Islet of Langerhans (tissue), 1 donor: ENCODE measurements at regions not wholly inside any gene's neighbourhood (a gene's known extent, or its start where the extent isn't known, plus 50 kb on each side); places are given as distances from the start of the nearest gene placed in this dataset.
A peak's percentile ranks its signal among the peaks of the same experiment; 100 is the strongest.

ENCODE experiments used
- FAIRE-seq: peaks from one replicate; lab custom pipeline; 2011; peaks lifted over from hg19 to GRCh38; lab: Jason Lieb, UNC

GRCh38 chr5:38753776-38754175 is 92.0 kb upstream of the OSMR start:
- no peak for FAIRE-seq

DNA sequence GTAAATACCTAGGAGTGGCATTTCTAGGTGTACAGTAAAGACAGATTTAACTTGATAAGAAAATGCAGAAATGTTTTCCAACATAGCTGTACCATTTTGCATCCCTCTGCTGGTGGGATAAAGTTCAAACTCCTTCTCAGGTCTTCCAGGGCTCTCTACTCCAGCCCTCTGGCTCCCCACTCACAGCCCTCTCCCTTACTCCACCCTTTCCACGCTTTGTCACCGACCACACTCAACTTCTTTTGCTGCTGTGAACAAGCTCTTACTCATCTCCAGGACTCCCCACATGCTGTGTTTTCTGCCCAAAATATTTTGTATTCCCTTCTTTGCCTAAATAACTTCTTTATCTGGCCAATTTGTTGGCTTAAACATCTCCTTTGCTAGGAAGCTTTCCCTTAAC is 90.6 kb upstream of the OSMR start:
- no peak for FAIRE-seq

DNA sequence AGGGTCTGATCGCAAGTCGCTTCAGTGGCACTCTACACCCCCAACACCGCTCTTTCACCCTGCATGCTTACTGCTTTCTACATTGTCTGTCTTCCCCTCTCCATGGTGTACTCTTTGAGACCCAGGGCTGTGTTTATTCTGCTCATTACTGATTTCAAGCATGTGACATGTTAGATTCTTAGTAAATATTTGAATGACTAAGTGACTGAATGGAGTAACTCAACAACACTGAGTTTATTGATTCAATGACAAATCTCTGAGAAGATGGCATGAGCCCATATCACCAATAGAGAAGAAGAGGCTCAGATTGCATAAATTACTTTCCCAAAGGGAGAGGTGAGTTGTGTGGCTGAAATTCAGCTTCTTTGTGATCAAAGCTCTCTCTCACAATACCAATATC is 89.7 kb upstream of the OSMR start:
- no peak for FAIRE-seq

DNA sequence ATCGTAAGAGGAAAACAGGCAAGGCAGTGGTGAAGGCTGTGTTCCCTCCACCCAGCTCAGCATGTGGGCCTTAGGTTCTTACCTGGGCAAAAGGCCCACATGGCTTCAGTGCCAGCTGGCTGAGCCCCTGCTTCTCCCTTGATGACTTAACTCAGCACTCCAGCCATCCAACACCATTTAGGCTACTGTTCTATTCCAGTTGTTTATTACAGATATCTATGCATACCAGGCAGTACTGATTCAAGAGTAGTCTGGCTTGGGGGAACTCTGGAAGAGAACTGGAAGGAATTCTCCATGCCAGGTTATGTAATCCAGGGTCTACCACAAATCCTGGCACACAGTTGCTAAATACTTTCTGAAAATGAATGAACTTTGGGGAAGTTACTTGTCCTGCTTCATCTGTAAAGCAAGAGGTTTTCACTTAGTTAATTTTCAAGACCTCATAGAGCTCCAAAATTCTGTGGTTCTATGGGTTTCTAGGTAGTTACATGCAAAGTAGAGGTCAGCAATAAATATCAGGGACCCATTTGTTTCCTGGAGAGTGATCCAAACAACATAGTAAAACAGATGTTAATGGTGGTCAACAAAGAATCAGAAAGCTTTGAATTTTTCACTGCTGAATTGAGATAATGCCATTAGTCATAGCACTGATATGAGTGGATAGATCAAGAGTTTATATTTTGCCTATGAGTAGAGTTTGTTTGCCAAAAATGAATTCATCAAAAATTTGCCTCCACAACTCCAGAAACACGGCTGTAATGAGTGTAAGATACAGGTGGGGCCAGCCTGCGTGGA is 88.2 kb upstream of the OSMR start:
- FAIRE-seq = no peak

DNA sequence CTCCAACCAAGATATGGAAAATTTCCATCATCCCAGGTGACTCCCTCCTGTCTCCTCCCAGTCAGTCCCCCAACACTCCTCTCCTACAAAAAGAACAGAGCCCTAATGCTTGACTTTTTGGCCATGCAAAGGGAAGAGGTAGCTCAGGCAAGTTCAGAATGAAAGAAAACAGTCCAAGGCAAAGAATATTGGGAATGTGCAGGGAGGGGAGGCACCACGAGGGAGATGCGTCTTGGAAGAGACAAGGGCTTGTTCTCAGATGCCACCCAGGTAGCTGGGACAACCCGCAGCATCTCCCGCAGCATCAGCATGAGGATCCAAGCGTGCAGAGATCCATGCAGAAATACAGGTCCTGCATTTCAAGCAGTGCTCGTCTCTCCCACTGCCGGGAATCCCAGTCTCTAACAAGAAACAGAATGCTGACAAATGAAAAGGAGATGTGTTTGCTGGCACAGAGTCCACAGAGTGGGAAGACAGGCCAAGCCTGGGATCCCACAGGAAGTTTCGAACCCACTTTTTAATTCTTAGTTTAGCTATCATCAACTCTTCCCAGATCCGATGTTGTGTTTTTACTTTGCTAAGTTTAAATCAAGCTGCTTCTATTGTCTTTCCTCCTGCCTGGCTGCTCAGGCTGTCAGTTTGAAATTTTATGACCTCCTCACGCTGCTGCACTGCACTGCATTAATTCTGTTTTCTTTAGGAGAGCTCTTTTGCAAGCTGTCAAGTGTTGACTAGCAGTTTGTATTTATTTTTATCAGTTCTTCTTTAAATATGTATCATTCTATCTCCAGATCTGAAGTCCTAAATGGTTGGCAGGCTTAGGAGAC is 86.8 kb upstream of the OSMR start:
- no peak for FAIRE-seq

GRCh38 chr5:38764937-38765391 is 80.8 kb upstream of the OSMR start:
- FAIRE-seq = no peak

DNA sequence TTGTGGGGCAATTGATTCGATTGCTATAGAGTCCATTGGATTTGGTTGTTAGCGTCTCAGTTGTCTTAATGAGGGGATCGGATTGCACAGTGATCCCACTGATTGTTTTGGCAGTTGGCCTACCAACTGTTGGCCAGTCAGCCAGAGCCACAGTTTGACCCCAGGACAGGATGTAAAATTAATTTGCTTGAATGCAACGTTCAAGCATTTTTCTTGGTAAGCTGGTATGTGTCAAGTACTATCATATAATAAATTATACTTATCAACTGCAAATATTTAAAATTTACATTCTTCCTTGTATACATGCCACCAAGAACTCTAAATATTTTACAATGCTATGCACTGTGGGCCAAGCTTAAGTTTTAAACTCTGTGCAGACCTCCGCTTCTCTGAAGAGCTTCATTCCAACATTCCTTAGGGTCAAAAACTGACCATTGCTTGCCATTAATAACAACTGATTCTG is 80.4 kb upstream of the OSMR start:
- no peak for FAIRE-seq

DNA sequence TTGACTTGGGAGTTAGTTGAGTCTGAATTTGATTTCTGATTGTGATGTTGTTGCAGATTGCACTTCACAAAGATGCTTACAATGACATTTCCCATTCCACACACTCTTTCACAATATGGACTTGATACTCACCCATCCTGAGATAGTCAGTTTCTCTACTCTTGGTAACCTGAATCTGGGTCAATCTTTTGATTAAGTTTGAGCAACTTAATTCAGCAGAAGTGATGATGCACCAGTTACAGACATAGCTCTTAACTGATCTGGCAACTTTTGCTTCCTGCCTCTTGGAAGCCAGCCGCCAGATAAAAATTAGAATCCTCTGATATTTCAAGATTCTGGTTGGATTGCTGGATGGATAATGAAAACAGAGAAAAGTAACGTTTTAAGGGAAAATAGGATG is 79.7 kb upstream of the OSMR start:
- no peak for FAIRE-seq

DNA sequence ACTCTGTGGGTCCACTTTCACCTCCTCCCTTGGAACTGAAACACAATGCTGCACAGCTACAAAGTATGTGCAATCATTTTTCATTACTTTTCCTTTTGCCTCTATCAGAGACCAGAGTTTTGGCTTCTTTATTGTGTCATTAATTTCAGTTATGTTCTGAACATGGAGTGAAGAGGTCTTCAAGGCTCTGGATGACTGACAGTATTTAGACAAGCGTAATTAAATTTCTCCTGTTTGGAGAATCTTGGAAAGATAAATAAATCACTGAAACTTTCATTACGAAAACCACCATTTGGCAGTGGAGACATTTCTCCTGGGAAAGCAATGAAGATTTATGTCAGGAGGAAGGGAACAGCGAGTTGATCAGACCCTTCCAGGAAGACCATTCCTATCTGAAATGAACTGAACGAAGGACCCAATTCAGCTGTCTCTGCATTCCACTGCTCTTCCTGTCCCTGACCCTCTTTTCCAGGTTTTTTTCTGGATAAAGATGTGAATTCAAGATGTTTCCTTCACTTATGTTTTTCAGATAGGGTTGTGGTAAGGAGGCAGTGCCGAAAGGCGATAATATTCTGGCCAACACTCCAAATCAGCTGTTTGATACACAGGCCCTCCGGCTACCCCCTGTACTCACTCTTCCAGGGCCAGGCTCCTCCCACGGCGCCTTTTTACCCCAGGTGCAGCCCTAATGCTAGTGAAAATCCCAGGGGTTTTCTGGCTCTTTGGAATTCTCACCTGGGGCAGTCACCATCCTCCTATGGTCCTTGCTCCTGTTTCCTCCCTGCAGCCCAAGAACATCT is 77.2 kb upstream of the OSMR start:
- no peak for FAIRE-seq

DNA sequence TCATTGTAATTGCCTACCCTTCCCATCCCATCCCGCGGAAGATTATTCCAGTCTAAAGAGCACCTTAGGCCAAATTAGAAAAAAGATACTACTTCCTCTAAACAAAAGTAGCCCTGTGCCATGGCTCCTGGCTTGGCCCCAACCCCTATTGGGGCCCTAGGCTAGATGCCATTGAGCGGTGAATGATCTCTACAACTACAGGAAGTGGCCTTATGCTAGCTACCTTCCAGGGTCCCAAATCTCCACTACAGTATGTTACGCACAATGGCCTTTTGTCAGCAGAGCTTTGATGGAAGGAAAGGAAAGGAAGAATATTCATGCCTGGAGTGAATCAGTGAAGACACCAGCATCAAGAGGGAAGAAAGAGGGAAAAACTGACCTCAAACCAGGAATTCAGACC is 73.3 kb upstream of the OSMR start:
- no peak for FAIRE-seq

DNA sequence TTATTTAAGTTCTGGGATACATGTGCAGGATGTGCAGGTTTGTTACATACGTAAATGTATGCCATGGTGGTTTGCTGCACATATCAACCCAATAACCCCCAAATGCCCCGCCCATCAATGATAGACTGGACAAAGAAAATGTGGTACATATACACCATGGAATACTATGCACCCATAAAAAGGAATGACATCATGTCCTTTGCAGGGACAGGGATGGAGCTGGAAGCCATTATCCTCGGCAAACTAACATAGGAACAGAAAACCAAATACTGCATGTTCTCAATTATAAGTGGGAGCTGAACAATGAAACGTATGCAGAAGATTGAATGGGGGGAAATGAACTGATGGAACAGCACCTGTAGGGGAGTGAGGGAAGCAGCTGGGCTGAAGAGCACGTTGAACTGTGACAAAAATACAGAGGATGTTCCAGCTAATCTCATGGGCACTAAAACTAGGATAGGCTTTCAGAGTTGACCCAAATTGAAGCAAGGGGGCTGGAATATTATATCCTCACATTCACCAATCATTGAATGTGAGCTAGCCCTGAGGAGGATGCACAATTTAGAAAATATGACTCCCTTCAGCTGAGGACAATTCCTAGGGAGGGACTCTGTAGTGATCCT is 70.5 kb upstream of the OSMR start:
- FAIRE-seq = no peak

DNA sequence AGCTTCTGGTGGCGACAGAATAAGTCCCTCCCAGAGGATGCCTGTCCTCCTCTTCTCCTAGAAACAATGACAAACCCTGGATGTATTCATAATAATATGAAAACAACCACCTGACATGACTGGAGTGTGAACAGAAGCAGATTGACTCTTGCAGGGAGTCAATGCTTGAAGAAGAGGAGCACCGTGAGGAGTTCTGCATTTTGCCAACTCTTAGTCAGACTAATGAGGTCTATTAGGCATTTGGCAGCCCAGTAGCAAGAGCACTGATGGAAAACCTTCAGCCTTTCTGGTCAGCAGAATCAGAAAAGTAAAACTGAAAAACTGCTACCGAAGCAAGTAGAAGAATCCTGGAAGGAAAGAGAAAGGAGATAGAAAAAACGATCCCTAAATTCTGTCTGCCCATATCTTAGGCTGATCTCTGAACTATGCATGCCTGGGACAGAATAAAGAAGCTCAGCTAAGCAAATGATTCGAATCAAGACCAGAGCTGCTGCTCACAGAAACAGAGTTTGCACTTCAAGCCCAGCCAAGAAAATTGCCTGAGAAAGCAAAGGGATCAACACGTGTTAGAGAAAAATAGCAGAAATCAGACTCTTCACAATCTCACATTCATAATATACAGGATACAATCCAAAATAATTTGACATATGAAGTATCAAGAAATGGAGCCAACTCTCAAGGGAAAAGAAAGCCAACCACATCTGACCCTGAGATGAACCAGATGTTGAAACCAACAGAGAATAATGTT is 69.5 kb upstream of the OSMR start:
- no peak for FAIRE-seq

GRCh38 chr5:38777111-38777510 is 68.7 kb upstream of the OSMR start:
- FAIRE-seq = no peak

DNA sequence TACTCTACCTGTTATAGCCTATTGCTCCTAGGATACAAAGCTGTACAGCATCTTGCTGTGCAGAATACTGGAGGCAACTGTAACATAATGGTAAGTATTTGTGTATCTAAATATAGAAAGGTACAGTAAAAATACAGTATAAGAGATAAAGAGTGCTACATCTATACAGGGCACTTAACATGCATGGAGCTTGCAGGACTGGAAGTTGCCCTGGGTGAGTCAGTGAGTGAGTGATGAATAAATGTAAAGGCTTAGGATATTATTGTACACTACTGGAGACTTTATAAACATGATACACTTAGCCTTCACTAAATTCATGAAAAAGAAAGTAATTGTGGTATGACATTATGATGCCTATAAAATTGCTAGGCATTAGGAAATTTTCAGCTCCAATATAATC is 65.5 kb upstream of the OSMR start:
- no peak for FAIRE-seq

DNA sequence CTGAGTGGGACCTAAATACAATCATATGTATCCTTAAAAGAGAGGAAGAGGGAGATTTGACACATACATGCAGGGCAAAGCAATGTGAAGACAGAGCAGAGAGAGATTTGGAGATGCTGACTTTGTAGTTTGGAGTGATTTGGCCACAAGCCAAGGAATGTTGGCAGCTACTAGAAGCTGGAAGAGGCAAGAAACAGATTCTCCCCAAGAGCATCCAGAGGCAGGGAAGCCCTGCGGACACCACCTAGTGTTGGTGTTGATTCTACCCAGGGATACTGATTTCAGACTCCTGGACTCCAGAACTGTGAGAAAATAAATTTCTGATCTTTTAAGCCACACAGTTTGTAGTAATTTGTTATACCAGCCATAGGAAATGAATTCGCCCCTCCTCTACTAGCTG is 64.9 kb upstream of the OSMR start:
- FAIRE-seq = no peak

DNA sequence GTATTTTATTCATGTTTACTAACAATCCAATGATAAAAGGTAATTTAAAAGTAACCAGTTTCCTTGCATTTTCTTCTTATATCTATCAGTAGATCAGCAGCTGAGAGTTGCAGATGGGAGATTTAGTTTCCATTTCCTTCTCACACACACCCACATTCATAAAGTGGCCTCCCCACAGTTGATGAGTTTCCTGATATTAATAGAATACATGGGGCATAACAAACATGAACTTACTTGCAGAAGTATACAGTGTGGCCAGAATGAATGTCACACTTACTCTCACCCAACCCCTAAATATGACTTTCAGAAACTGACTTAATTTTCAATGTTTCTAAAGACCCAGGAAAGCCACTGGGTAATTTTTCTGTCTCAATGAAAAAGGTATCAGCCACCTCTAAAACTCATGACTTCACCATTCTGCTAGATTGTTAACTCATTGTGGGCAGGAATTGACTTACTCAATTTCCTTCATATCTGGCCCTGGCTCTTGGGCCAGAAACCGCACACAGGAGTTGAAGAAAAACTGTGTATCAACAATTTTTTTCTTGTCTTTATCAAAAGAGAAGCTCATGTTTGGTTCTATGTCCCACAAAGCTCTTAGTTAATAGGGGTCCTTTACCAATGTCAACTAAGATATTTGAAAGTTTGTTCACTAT is 63.5 kb upstream of the OSMR start:
- FAIRE-seq = no peak

GRCh38 chr5:38783011-38783561 is 62.7 kb upstream of the OSMR start:
- FAIRE-seq = peak; percentile 47

GRCh38 chr5:38789134-38789533 is 56.7 kb upstream of the OSMR start:
- FAIRE-seq = no peak

DNA sequence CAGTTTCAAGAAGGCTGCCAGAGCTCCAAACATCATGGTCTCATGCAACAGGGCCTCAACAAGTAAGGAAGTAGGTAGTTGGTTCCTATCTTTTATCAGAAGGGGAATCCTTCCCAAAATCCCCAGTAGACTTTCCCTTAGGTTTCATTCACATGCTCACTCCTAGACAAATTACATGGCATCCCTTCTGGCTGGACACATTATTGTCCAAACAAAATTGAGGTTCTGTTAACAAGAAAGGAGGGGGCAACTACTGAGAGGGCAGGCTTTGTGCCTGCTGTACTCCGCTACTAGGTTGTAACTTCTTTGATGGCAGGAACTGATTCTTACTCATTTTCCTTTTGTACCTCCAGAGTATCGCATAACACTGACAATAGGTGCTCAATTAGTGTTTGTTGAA is 56.0 kb upstream of the OSMR start:
- no peak for FAIRE-seq

GRCh38 chr5:38790268-38790667 is 55.5 kb upstream of the OSMR start:
- no peak for FAIRE-seq

DNA sequence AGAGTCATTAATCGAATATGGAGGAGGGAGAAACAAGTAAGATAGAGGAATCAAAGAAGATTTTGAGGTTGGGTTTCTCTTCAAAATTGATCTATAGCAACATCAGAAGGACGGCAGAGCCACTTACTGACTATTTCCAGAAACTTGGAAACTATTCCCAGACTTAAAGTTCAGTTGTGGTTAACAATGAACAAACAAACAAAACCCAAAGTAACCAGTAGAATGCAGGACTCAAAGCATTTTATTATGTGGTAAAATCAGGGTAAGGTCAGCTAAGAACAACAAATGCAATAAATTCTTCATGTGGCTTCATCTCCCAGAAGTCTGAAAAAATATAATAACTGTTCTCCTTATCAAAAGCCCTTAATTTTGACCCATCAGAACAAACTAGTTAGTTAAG is 54.9 kb upstream of the OSMR start:
- no peak for FAIRE-seq
